IMR-90 (cell line): ENCODE measurements at regions not wholly inside any gene's neighbourhood (a gene's known extent, or its start where the extent isn't known, plus 50 kb on each side); places are given as distances from the start of the nearest gene placed in this dataset.

ENCODE experiments used
- ATAC-seq: fragments of 200-7000 bp; cut with Tn5 transposase; 2 replicates; pipeline ENCODE4 v1.9.1; 2020; ENCODE audit warnings: low read depth, mild to moderate bottlenecking, moderate library complexity
- BruUV-seq: library from RNA; stranded (reverse); fragments of 400-500 nt; replicated peaks from 2 replicates; lab custom pipeline; 2021; lab: Mats Ljungman, UMichigan
- CTCF ChIA-PET: fragments of 300-600 bp; formaldehyde crosslinking; extraction: SDS; loops from one replicate; lab custom pipeline; 2021; ENCODE audit warnings: antibody characterized with exemption; lab: Yijun Ruan, JAX
- POLR2A ChIA-PET: fragments of 300-600 bp; sonication (Branson Sonifier 250); formaldehyde crosslinking; loops from one replicate; lab custom pipeline; 2022; ENCODE audit warnings: antibody characterized with exemption; ENCODE audit not compliant: unreplicated experiment; lab: Charles Lee
- DNase-seq: peaks from one replicate; pipeline ENCODE4 v3.0.0; 2013
- H2AFZ ChIP-seq: replicated peaks from 2 replicates; pipeline ENCODE3; 2013; ENCODE audit warnings: low read length, mild to moderate bottlenecking; ENCODE audit not compliant: poor library complexity
- H2AK5ac ChIP-seq: 2 replicates; pipeline ENCODE4 v1.6.1; 2013; ENCODE audit warnings: low read depth, low read length, inconsistent platforms
- H2AK9ac ChIP-seq: replicated peaks from 2 replicates; pipeline ENCODE3; 2013; ENCODE audit warnings: mild to moderate bottlenecking, low read depth, low read length, moderate library complexity; ENCODE audit not compliant: poor library complexity
- H2BK120ac ChIP-seq: 2 replicates; pipeline ENCODE4 v1.6.1; 2013; ENCODE audit warnings: low read depth, low read length, inconsistent platforms
- H2BK15ac ChIP-seq: 3 replicates; pipeline ENCODE4 v1.6.1; 2013; ENCODE audit warnings: low read depth, low read length, inconsistent platforms
- H2BK20ac ChIP-seq: 2 replicates; pipeline ENCODE4 v1.6.1; 2013; ENCODE audit warnings: low read depth, mild to moderate bottlenecking, inconsistent platforms, low read length, moderate library complexity
- H2BK5ac ChIP-seq: 2 replicates; pipeline ENCODE4 v1.6.1; 2013; ENCODE audit warnings: mild to moderate bottlenecking, low read depth, low read length, inconsistent platforms; ENCODE audit not compliant: poor library complexity, severe bottlenecking
- H3K14ac ChIP-seq: replicated peaks from 2 replicates; pipeline ENCODE4 v1.6.1; 2013; ENCODE audit warnings: low read depth, low read length, inconsistent platforms
- H3K18ac ChIP-seq: 2 replicates; pipeline ENCODE4 v1.6.1; 2013; ENCODE audit warnings: low read depth, low read length, control low read depth
- H3K23ac ChIP-seq: 2 replicates; pipeline ENCODE4 v1.6.1; 2013; ENCODE audit warnings: low read depth, low read length, inconsistent platforms
- H3K27ac ChIP-seq: 2 replicates; pipeline ENCODE4 v1.5.1; 2013; ENCODE audit warnings: mild to moderate bottlenecking, control low read depth, low read length; ENCODE audit not compliant: insufficient read depth
- H3K27me3 ChIP-seq: 2 replicates; pipeline ENCODE4 v1.6.1; 2013; ENCODE audit warnings: low read length; ENCODE audit not compliant: control insufficient read depth, insufficient read depth
- H3K36me3 ChIP-seq: 2 replicates; pipeline ENCODE4 v1.6.1; 2013; ENCODE audit warnings: low read length, mixed read lengths; ENCODE audit not compliant: control insufficient read depth, insufficient read depth
- H3K4ac ChIP-seq: 2 replicates; pipeline ENCODE4 v1.6.1; 2013; ENCODE audit warnings: low read depth, low read length, inconsistent platforms
- H3K4me1 ChIP-seq: 2 replicates; pipeline ENCODE4 v1.6.1; 2013; ENCODE audit warnings: low read length, mixed read lengths; ENCODE audit not compliant: control insufficient read depth, insufficient read depth
- H3K4me2 ChIP-seq: 2 replicates; pipeline ENCODE4 v1.6.1; 2013; ENCODE audit warnings: low read depth, mild to moderate bottlenecking, control low read depth, low read length, moderate library complexity
- H3K4me3 ChIP-seq: 2 replicates; pipeline ENCODE4 v1.5.1; 2013; ENCODE audit warnings: low read depth, mild to moderate bottlenecking, control low read depth, low read length, moderate library complexity; ENCODE audit not compliant: insufficient read depth
- H3K56ac ChIP-seq: 2 replicates; pipeline ENCODE4 v1.6.1; 2013; ENCODE audit warnings: low read length, inconsistent platforms; ENCODE audit not compliant: insufficient read depth; ENCODE audit errors: extremely low read depth
- H3K79me1 ChIP-seq, 2 experiments: 2 replicates each; pipeline ENCODE4 v1.6.1; 2013; ENCODE audit warnings: low read length in 2 of 2, inconsistent platforms in 1 of 2, low read depth in 1 of 2
- H3K9ac ChIP-seq: 2 replicates; pipeline ENCODE4 v1.6.1; 2013; ENCODE audit warnings: low read depth, low read length, control low read depth
- H3K9me1 ChIP-seq: 2 replicates; pipeline ENCODE4 v1.6.1; 2013; ENCODE audit warnings: low read length, inconsistent platforms; ENCODE audit not compliant: insufficient read depth
- H3K9me3 ChIP-seq: 2 replicates; pipeline ENCODE4 v1.6.1; 2013; ENCODE audit warnings: low read length; ENCODE audit not compliant: control insufficient read depth, insufficient read depth
- H4K20me1 ChIP-seq: 2 replicates; pipeline ENCODE4 v1.6.1; 2013; ENCODE audit warnings: low read length, inconsistent platforms; ENCODE audit not compliant: insufficient read depth
- H4K5ac ChIP-seq: 2 replicates; pipeline ENCODE4 v1.6.1; 2013; ENCODE audit warnings: mild to moderate bottlenecking, low read depth, low read length, control low read depth
- H4K8ac ChIP-seq, 2 experiments: 2 replicates each; pipeline ENCODE4 v1.6.1; 2013; ENCODE audit warnings: low read depth in 2 of 2, low read length in 2 of 2, control low read depth in 1 of 2, inconsistent platforms in 1 of 2
- H4K91ac ChIP-seq: 2 replicates; pipeline ENCODE4 v1.6.1; 2013; ENCODE audit warnings: low read depth, low read length, inconsistent platforms; ENCODE audit not compliant: insufficient read depth
- CHD1 ChIP-seq: IDR thresholded peaks from 2 replicates; pipeline ENCODE4 v1.6.1; 2012; ENCODE audit warnings: low read depth, low read length, improper control_type of control experiment
- CTCF ChIP-seq: conservative IDR thresholded peaks from 2 replicates; pipeline ENCODE4 v1.5.1; 2012; ENCODE audit warnings: mild to moderate bottlenecking, low read depth, low read length, improper control_type of control experiment
- MXI1 ChIP-seq: IDR thresholded peaks from 2 replicates; pipeline ENCODE4 v1.6.1; 2012; ENCODE audit warnings: low read depth, mild to moderate bottlenecking, low read length, moderate library complexity, borderline replicate concordance
- RAD21 ChIP-seq: IDR thresholded peaks from 2 replicates; pipeline ENCODE4 v1.6.1; 2012; ENCODE audit warnings: low read length, improper control_type of control experiment
- WGBS, 2 experiments: methylation state at CpG; one replicate each; pipeline versions ENCODE4 v1.1.5 to v1.1.7; 2013; ENCODE audit warnings: missing lambda C conversion rate in 2 of 2; ENCODE audit not compliant: insufficient read length in 1 of 2; ENCODE audit errors: extremely low coverage in 2 of 2; 5-methylcytosine and 5-hydroxymethylcytosine counted together
- dilution Hi-C: fragments of 300-500 bp; cut with HindIII; formaldehyde crosslinking; loops from one replicate; pipeline ENCODE4 v1.14.3; 2018; ENCODE audit warnings: low sequenced_read_pairs; ENCODE audit not compliant: unreplicated experiment
- in situ Hi-C: fragments of 300-500 bp; cut with MboI; formaldehyde crosslinking; loops from 3 replicates; pipeline ENCODE4 v1.14.3; 2019; ENCODE audit warnings: low sequenced_read_pairs, inconsistent platforms, mixed read lengths
- intact Hi-C: fragments of 100-400 bp; cut with micrococcal nuclease; formaldehyde crosslinking; loops from 2 replicates; pipeline ENCODE4 v1.10.0; 2022

GRCh38 chr3:117954131-117954530 lies 1080.5 kb downstream of the IGSF11 start:
- no peaks in the 10 kb centered on the region for H3K9me1 ChIP-seq
- no peak overlapping the region for H3K23ac ChIP-seq
- H3K9me3 ChIP-seq: no peaks in the 10 kb centered on the region
- H4K91ac ChIP-seq: no peak overlapping the region
- H3K27ac ChIP-seq: no peak overlapping the region
- no peak overlapping the region for H3K9ac ChIP-seq
- peak overlapping the region; percentile 33; the same call in 1 of the 2 replicates for H3K4me2 ChIP-seq
- no peak overlapping the region for H3K4ac ChIP-seq
- no peak overlapping the region for H3K4me3 ChIP-seq
- H3K18ac ChIP-seq: no peak overlapping the region
- no peak overlapping the region for H2AFZ ChIP-seq
- no peak overlapping the region for H4K5ac ChIP-seq
- no peak overlapping the region for H2AK5ac ChIP-seq
- H2BK120ac ChIP-seq: no peak overlapping the region
- no peaks in the 10 kb centered on the region for H3K27me3 ChIP-seq
- no peak for ATAC-seq
- TF ChIP-seq MXI1 (no peak), CHD1 (no peak), CTCF (no peak), RAD21 (no peak)
- in situ Hi-C loops (no loop called here), intact Hi-C loops (no loop called here), dilution Hi-C loops (no loop called here)
- no peaks in the 10 kb centered on the region for H4K20me1 ChIP-seq
- BruUV-seq: no TSS peak
- H3K14ac ChIP-seq: no peak overlapping the region
- no peak overlapping the region for H2BK5ac ChIP-seq
- H2AK9ac ChIP-seq: no peak overlapping the region
- H3K79me1 ChIP-seq: no peaks in the 10 kb centered on the region
- H3K56ac ChIP-seq: no peak overlapping the region
- DNase-seq: no peak
- ChIA-PET POLR2A (no interaction called here), CTCF (no interaction called here)
- no peak overlapping the region for H2BK15ac ChIP-seq
- no CpG with 5 or more reads among the region's 1 CpG for WGBS, 2 experiments
- no peak overlapping the region for H4K8ac ChIP-seq
- no peak overlapping the region for H2BK20ac ChIP-seq
- H3K36me3 ChIP-seq: no peaks in the 10 kb centered on the region
- 0 out of 2 replicates have a peak, but pooled peaks cover 2% of the 10 kb centered on the region for H3K4me1 ChIP-seq
